NCI-H1092 treated with DMSO at 0.1 percent for 48 hours (cell line): ENCODE measurements at regions not wholly inside any gene's neighbourhood (a gene's known extent, or its start where the extent isn't known, plus 50 kb on each side); places are given as distances from the start of the nearest gene placed in this dataset.
"Not testable (repeated sequence)": the region's sequence is repeated elsewhere in the genome, so short reads cannot be mapped to it uniquely, and the experiment has no call there.

Experiments
- DNase-seq: peaks from one replicate; lab custom pipeline; 2025; lab: John Stamatoyannopoulos, UW

DNA sequence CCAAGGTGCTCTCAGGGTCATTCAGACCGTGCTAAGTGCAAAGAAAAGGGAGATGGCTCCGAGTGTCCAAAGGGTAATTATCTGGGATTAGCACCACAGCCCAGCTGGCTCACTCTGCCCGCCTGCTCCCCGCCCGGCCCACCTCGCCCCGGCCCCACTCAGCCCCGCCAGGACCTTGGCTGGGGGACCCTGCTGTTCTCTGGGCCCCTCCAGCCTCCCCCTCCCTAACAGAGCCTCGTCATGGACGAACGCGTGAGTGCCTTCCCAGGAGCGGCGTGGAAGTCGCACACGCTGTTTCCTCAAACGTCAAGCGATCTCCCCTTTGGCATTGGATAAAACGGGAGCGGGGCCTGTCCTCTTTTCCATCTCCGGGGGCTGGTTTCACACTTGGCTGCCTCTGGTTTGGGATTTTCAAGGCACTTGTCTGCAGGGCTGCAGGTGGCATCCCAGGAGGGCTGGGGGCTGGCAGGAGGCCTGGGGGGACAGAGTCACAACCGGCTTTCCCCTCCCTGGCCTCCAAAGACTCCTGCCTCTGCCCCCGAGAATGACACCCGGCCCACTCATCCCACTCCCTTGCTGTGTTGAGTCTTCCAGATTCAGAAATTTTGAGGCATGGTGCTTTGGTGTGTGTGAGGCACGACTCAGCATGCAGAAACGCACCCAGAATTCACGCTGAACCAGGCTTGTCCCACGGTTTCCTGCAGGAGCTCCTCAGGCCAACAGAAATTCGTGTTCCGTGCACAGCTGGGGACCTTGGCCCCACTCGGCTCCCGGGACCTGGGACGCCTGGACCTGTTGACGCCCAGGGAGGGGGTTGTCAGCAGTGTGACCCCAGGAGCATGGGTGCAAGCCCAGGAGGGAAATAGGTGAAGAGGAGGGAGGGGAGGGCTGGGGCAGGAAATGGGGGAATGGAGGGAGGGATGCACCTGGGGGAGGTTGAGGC, 110.0 kb downstream of the PDGFA start:
- DNase-seq: no peak

DNA sequence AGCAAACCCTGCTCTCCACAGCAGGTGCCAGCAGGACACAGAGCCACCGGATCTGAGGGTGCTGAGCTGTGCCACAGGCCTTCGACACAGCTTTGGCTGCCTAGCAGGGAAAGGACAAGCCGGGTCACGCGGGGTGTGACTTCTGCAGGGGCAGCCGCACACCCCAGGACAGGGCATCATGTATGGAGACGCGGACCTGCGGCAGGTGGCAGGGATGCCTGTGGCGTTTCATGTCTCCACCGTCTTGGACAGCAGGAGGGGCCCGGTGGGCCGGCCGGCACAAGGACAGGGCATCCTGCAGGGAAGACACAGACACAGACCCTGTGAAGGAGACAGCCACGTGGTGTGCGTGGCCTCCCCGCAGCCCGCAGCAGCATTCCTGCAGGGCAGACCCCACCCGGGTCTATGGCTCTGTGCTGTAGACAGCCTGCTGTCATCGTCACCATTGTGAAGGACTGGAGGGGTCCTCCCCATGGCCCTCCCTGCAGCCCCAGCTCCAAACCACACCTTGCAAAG, 109.2 kb downstream of the PDGFA start:
- DNase-seq: no peak

DNA sequence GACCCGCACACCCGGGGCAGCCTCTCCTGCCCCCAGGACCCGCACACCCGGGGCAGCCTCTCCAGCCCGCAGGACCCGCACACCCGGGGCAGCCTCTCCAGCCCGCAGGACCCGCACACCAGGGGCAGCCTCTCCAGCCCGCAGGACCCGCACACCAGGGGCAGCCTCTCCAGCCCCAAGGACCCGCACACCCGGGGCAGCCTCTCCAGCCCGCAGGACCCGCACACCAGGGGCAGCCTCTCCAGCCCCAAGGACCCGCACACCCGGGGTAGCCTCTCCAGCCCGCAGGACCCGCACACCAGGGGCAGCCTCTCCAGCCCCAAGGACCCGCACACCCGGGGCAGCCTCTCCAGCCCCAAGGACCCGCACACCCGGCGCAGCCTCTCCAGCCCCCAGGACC, 108.5 kb downstream of the PDGFA start:
- not testable (repeated sequence) for DNase-seq

DNA sequence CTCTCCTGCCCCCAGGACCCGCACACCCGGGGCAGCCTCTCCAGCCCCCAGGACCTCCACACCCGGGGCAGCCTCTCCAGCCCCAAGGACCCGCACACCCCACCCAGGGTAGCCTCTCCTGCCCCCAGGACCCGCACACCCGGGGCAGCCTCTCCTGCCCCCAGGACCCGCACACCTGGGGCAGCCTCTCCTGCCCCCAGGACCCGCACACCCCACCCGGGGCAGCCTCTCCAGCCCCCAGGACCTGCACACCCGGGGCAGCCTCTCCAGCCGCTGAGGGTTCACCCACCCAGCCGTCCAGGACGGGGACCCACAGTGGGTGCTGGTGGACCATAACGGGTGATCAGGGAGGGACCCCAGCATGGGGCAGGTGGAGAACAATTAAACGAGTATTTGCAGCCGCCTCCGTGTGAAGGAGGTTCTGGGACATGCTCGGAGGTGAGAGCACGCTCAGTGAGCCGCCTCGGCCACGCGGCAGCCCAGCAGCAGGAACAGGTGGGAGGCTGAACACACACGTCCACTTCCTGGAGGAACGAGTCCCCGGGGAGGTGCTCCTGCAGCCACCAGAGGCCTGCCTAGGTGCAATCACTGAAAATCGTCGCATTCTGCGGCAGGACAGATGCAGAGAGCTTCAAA, 107.9 kb downstream of the PDGFA start:
- DNase-seq: no peak

DNA sequence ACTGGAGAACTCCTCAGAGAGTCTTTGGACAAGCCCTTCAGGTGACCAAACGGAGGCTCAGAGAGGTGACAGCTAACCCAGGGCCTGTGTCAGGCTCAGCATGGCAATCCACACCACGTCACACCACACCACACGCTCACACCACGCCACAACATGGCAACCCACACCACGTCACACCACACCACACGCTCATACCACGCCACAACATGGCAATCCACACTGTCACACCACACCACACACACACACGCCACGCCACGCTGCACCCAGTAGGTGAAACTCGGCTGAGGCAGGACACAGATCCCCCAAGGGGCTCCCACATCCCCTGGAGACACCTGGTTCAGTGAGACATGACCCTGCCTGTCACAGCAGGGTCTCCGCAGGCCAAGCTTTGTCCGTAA, 107.3 kb downstream of the PDGFA start:
- no peak for DNase-seq

GRCh38 chr7:414681-415560, 104.7 kb downstream of the PDGFA start:
- DNase-seq: no peak

DNA sequence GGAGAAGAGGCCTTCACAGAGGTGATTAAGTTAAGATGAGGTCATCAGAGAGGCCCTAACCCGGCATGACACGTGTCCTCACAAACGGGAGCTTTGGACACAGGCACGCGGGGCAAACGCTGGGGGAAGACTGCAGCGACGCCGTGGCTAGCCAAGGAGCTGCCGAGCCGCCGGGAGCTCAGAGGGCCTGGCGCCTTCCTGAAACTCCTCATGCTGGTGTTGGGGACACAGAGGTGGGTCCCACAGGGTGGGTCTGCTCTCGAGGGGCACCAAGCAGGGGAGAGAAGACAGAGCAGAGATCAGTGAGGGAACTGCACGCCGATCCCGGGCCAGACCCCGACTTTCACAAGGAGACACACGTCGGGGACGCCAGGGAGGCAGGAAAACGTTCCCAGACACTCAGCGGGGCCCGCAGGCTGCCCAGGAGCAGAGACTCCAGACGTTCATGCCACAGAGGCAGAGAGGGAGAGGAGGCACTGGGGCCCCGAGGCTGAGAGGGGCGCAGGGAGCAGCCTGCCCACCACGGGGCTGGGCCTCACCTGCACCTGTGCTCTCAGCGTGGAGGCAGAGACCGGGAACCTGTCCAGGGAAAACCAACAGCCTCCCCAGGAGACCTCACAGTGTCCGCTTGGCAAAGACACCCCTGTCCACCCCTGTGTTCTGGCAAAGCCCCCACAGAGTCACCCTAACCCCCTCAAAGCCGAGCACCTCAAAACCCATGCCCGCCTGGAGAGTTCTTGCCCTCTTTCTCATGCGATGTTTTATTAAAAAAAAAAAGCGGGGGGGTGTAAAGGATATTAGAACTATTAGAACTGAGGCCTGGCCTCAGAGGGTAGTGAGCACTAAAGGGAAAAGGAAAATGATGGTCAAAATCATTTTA, 103.8 kb downstream of the PDGFA start:
- no peak for DNase-seq

DNA sequence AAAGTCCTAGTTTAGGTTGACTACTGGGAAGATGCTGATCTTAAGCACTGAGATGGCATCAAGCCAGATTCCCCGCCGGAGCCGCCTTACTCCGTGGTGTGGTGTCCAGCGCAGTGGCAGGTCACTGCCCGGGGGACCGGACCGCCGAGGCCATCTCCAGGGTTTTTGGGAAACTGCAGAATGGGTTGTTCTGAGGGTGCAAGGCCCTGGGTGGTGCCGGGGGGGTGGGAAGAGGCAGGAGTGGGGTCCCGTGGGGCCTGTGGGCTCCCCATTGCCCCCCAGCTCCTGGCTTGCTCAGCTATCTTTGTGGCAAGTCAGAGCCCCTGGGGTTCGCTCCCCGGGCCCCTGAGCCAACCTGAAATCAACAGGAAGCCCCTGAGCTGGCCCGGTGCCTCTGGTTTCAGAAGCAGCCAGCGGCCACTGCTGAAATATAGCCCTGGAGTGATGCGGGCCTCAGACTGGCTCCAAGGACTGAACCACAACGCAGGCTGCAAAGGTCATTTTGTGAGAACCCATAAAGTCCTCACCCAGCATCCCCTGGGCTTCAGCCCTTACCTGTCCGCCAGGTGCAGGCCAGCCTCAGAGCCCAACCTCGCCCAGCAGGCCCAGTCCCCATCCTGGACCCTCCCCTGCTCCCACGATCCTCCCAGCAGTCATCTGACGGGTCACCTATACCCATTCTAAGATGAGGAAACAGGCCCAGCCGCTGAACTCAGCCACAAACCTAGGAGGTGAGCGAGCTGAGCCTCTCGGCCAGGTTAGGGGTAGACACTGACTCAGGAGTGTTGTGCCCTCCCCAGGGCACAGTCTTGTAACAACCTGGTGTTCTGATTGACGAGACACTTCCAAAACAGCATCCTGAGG, 102.7 kb downstream of the PDGFA start:
- DNase-seq: no peak

DNA sequence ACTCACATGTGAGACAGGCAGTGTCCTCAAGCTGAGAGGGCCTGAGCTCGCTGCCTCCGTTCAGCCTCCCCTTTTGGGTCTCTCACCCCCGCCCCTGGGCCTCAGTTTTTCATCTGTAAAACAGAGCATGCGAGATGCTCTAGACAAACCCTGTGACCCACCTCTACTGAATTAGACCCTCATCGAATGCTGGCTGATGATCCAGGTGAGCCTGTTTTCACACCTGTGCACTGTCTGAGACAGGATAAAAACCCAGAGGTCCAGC, 102.1 kb downstream of the PDGFA start:
- DNase-seq: no peak

DNA sequence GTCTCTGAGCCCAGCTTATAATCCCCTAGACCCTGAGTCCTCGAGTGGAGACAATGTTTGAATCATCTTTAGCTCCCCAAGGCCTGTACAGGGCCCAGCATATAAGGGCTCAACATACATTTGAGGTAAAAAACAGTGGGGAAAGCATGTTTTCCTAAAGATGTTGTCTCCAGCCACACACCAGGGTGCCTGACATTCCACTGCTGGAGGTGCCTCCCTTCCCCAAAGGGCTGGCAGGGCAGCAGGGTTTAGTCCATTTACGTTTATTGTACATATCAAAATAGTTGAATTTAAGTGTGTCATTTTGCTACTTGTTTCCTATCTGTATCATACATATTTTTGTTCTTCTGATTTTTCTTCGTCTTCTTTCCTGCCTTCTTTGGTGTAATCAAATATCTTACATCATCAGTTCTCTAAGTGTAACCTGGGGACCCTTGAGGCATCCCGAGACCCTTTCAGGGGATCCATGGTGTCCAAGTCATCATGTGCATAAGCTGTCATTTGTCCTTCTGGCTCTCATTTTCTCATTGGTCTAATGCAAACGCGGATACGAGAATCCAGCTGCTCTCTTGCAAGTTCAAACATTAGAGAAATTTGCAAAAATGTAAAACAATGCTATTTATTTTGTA, 101.6 kb downstream of the PDGFA start:
- no peak for DNase-seq

DNA sequence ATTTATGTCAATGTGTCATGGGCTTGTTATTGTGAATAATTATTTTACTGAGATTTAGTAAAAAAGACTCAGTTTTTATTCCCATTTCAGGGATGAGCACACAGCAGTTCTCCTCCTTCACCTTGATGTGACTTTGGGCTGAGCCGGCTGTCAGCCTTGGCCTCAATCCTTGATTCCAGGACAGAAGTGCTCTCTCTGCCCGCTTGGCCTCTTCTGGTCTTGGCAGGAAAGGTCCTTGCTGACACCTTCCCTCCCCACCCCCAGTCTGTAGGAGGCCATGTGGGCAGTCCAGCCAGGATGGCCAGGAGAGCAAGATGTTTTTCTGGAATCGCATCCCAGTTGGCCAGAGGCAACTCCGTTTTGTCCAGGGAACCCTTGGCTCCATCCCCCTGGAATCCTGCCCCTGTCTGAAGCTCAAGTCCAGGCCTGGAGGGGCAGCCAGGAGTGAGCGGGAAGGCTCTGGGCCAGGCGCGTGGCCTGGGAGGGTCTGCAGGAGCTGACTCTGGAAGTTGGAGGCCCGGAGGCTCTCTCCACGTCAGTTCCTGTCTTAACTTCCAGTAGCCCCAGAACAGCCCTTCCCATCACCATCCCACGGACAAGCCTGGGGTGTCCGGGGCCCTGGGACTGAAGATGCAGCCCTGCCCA, 100.9 kb downstream of the PDGFA start:
- DNase-seq: no peak

DNA sequence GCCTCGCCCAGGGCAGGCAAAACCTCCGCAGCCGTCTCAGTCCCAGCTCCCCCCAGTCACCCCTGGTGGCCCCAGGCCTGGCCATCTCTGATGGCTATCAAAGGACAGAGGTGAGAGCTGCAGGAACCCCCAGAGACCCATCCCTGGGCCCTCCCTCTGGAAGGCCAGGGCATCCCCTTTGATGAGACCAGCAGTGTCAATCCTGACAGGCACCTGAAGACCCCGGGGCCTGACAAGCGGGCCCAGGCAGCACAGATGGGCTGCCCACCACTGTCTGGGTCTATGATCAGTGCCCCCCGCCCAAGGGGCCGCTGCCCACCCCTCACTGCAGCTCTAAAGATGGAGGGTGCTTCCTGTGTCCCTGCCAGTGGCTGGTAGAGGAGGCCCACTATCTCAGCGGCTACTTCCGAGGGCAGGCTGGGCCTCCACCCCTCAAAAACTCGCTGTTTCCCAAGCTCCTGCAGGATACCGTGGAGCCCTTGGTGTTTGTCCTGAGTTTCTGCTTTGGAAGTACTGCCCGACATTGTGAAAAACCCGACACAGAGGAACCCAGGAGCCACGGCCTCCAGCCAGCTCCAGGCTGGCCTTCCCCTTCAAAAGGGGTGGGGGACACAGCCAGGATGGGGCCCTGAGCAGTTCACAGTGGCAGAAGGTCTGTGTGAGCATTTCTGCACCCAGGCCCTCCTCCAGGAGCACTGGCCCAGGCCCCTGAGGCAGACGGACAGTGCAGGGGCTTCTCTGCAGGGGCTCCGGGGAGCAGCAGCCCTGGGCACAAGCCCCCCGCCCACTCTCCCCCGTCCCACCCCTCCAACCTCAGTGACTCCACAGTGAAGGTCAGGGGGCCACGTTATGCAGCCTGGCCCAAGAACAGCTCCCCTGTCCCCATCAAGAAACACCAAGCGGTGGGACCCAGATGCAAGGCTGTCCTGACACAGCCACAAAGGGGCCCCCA, 99.2 kb downstream of the PDGFA start:
- DNase-seq: no peak

- DNase-seq: no peak
Observed at GRCh38 chr7:421136-421991, 98.3 kb downstream of the PDGFA start.

DNA sequence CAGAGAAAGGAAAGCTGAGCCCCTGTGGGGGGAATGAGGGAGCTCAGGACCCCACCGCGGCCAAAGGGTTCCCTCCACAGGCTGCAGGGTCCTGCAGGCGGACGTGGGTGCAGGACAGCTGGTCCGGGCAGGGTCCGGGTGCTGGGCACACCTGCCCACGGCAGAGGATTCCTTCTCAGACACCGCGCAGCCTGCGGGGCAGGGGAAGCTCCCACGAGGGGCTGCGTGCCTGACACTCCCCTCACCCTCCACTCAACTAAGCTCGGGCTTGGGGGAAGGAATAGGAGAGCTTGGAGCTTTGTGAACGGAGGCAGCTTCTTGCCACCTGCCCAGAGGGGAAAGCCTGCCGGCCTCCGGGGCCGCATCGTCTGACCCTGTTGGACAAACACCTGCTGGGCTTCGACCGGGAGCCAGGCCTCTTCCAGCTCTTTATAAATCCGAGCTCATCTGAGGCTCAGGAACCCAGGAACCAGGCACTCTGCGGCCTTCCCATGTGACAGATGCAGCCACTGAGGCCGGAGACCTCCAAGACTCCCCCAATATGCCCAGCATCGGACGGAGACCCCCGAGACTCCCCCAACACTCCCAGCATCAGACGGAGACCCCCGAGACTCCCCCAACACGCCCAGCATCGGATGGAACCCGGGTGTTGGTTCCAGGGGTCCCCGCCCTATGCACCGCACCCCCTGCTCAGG, 97.3 kb downstream of the PDGFA start:
- DNase-seq: no peak

GRCh38 chr7:422886-423225, 96.8 kb downstream of the PDGFA start:
- DNase-seq: no peak

- no peak for DNase-seq
Observed at GRCh38 chr7:423312-424260, 96.1 kb downstream of the PDGFA start.
